GM21528 (cell line): ENCODE measurements at regions not wholly inside any gene's neighbourhood (a gene's known extent, or its start where the extent isn't known, plus 50 kb on each side); places are given as distances from the start of the nearest gene placed in this dataset.

Experiments
- ATAC-seq: cut with Tn5 transposase; IDR thresholded peaks from one replicate; pipeline ENCODE4 v1.9.1; 2021; ENCODE audit warnings: mild to moderate bottlenecking, moderate library complexity; ENCODE audit not compliant: unreplicated experiment, low FRiP score

- no peak for ATAC-seq
These were observed 575.7 kb upstream of the CDH5 start for GRCh38 chr16:65790768-65791167.

DNA sequence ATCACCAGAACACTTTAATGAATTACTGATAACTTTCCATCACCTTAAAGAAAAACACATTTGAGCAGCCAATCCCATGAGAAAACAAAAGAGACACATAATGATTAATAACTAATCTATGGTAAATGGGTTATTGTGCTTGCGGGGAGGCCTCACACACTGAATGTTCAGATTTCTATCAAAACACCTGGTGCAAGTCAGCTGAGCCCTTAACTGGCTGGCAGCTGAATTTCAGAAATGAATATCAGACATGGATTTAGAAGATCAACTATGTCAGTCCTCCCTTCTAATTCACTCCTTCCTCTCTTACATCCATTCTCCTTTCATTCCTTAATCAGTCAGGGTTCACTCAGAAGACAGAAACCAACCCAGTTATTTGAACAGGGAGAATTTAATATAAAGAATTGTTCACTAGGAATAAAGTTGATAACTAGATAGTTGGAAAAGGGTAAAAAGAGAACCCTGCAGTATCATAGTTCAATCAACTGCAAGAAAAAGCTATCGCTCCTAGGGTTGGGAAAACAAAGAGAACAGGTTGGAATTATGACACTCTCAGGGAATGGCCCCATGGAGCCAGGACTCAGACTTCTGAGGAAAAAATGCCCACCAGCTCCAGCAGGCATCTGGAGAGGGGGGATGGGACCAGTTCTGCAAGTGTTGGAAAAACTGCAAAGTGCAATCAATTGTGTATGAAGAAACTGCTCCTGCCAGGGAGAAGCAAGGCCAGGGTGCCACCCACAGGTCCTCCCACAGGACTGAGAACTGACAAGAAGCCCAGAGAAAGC is 577.1 kb upstream of the CDH5 start:
- ATAC-seq, result no peak

- ATAC-seq, result no peak
These were observed 577.9 kb upstream of the CDH5 start for GRCh38 chr16:65788434-65789140.

GRCh38 chr16:65787921-65788320 is 578.6 kb upstream of the CDH5 start:
- ATAC-seq, result no peak

DNA sequence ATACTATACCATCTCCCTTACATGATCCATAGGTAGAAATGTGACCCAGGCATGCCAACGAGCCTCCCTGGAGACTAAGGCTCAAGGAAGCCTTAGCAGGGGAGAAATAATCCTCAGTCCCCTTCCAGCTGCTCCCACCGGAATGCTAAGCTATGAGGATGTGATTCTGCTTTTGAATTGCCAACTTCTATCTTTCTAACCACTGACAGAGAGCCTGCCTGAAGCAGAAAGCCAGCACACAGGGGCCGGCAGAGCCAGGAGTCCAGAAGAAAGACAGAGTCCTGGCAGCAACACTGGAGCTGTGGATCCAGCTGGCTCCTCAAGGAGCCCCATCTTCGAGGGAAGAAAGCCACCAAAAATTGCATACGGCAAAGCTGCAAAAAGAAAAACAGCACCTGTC is 579.6 kb upstream of the CDH5 start:
- no peak for ATAC-seq

DNA sequence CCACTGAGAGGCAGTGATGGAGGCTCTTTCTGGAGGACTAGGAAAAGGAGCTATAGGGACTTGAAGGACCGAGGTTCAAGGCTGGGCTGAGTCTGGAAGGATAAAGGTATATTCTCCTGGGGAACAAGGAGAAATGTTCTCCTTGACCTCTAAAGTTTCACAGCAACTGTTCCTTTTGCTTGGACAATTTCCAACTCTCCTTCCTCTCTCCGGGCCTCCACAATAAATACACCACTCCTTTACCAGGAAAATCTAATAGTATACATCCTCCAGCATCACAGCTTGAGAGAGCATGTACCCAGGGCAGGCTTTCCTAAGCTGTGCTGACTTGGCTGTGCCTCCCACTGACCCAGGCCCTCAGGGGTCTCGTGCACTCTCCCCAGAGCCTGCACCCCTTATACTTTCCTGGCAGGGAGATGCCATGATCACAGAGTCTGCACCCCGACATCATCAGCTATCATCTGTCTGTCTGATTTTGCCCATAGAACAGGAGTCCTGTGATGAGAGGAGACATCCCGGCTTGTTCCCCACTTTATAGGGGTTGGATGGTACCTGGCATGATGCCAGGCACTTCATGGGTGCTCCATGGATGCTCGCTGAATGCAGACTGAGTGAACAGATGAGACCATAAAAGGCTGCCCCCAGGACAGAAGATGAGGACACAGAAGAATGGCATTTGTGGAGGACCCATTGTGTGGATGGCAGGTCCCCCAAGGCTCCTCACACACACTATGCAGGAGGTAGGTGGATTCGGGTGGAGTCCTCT is 582.6 kb upstream of the CDH5 start:
- ATAC-seq, result no peak

DNA sequence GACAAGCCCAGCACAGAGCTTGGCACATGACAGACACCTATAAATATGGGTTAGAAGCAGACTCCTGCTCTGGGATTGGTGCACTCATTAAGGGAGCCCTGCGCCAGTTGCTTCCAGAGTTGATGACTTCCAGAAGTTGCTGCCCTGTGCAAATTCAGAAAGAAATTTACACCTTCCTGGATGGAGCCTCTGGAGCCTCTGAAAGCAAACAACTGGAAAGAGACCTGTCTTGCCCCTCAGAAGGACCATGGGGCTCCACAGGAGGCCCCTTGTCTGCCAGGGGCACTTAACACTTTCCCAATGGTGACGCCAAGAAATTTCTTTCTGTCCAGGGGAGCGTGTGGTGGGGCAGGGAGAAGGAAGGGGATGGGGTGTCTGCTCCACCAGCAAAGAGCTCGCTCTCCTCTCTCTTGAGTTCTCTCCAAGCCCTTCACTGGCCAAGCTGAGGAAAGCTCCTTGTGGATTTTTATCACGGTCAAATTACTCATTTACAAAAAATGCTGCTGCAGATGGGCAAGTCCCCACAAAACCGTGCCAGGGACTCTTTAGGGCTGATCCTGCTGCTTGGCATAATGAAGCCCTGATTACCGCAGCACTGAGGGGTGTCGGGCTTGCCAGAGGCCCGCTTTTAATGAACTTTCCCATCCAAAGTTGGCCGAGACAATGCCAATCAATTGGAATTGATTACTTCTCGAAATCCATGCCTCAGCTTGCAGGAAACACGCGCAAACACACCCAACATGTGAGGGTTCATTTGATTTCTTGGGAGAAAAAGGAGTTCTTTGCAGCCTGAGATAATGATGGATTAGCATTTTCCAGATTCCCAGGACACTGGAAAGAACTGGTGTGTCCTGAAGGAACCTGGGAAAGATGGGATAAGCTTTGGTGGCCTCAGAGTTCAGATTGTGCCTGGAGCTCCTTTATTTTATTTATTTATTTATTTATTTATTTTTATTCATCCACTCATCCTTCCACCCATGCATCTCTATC is 583.6 kb upstream of the CDH5 start:
- no peak for ATAC-seq

GRCh38 chr16:65781855-65782254 is 584.6 kb upstream of the CDH5 start:
- ATAC-seq, result no peak

DNA sequence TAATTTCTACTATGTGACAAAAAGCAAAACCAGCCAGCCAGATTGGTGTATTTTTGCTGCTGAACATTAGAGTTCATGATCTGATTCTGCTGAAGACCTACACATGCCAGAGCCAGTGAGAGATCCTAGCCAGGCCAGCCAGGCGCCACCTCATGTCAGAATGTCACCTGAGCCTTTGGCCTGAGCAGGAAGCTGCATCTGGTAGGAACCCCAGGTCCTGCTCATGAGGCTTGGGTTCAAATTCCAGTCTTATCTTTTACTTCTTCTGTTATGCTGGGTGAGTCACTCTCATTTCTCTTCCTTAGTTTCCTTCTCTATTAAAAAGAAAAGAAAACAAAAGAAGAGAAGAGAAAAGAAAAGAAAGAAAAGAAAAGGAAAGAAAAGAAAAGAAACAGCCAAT is 585.1 kb upstream of the CDH5 start:
- no peak for ATAC-seq

- ATAC-seq, result no peak
These were observed 587.3 kb upstream of the CDH5 start for GRCh38 chr16:65779201-65779600.

- no peak for ATAC-seq
These were observed 589.8 kb upstream of the CDH5 start for GRCh38 chr16:65776639-65777183.

GRCh38 chr16:65775829-65776228 is 590.7 kb upstream of the CDH5 start:
- ATAC-seq, result no peak

- ATAC-seq, result no peak
These were observed 592.1 kb upstream of the CDH5 start for GRCh38 chr16:65774350-65774749.

- ATAC-seq, result no peak
These were observed 593.1 kb upstream of the CDH5 start for GRCh38 chr16:65773301-65773874.

DNA sequence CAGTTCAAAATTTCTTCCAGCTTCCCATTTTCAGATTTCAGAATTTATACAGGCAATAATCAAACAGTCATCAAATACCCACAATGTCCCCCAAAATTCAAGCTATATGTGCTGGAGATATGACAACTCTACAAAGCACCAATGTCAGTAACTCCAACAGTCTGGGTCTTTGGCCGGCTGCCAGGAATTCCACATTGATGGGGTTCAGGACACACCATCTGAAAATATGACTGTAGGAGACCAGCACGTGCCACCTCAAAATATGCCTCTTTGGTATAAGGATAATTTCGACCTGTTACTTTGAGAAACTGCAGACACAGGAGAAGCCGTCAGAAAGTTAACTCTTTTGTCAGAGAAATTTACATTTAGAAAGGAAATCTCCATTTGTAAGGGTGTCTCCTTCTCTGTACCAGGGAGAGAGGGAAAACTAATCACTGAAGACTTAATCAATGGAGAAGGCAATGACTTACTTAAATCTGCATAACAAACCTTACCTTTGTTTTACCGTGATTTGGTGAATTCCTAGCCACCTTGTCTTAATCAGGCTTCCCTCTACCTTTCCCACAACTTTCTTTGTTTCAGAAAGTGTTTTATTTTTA is 594.3 kb upstream of the CDH5 start:
- no peak for ATAC-seq

GRCh38 chr16:65771707-65772106 is 594.8 kb upstream of the CDH5 start:
- ATAC-seq, result no peak

DNA sequence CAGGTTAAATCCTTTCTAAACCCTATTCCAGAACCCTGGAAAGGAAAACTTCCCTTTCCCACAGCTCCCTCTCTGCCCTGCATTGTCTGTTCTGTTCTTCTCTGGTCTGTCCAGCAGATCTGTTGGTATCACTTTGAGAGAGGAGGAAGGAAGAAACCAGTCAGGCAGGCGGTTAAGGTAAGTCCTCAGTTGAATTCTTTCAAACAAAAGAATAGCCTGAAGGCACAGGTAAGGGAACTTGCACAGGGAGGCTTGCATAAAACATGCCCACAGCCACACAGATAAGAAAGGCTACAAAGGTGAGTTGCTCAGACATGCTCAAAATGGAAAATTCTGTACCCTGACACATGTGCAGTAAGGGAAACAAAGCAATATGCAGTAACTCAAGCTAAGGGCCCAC is 595.7 kb upstream of the CDH5 start:
- no peak for ATAC-seq

GRCh38 chr16:65769776-65770438 is 596.6 kb upstream of the CDH5 start:
- no peak for ATAC-seq

GRCh38 chr16:65769055-65769465 is 597.4 kb upstream of the CDH5 start:
- no peak for ATAC-seq
